Activated T-cell treated with anti-CD3 and anti-CD28 coated beads for 24 hours (primary cell): ENCODE measurements at regions not wholly inside any gene's neighbourhood (a gene's known extent, or its start where the extent isn't known, plus 50 kb on each side); places are given as distances from the start of the nearest gene placed in this dataset.
"Not testable (repeated sequence)": the region's sequence is repeated elsewhere in the genome, so short reads cannot be mapped to it uniquely, and the experiment has no call there.

Experiments
- DNase-seq: peaks from one replicate; pipeline ENCODE4 v3.0.0-alpha.2; 2020; ENCODE audit warnings: low read depth

- DNase-seq: no peak
Observed at GRCh38 chr20:22819112-22819511, 216.0 kb upstream of the SSTR4 start.

GRCh38 chr20:22819784-22820183, 215.3 kb upstream of the SSTR4 start:
- no peak for DNase-seq

- DNase-seq: no peak
Observed at GRCh38 chr20:22821081-22821727, 213.9 kb upstream of the SSTR4 start.

GRCh38 chr20:22821796-22822195, 213.3 kb upstream of the SSTR4 start:
- no peak for DNase-seq

- no peak for DNase-seq
Observed at GRCh38 chr20:22823119-22823518, 212.0 kb upstream of the SSTR4 start.

GRCh38 chr20:22824077-22824476, 211.0 kb upstream of the SSTR4 start:
- DNase-seq: no peak

GRCh38 chr20:22825076-22825475, 210.0 kb upstream of the SSTR4 start:
- DNase-seq: no peak

- DNase-seq: no peak
Observed at GRCh38 chr20:22825546-22825945, 209.6 kb upstream of the SSTR4 start.

GRCh38 chr20:22826306-22827230, 208.5 kb upstream of the SSTR4 start:
- no peak for DNase-seq

GRCh38 chr20:22827916-22828315, 207.2 kb upstream of the SSTR4 start:
- DNase-seq: no peak

- DNase-seq: no peak
Observed at GRCh38 chr20:22829356-22829755, 205.8 kb upstream of the SSTR4 start.

- DNase-seq: no peak
Observed at GRCh38 chr20:22830138-22830537, 205.0 kb upstream of the SSTR4 start.

GRCh38 chr20:22830715-22831114, 204.4 kb upstream of the SSTR4 start:
- not testable (repeated sequence) for DNase-seq

- DNase-seq: no peak
Observed at GRCh38 chr20:22833851-22834250, 201.3 kb upstream of the SSTR4 start.

GRCh38 chr20:22834651-22835256, 200.4 kb upstream of the SSTR4 start:
- DNase-seq: no peak

GRCh38 chr20:22836211-22836610, 198.9 kb upstream of the SSTR4 start:
- DNase-seq: no peak

GRCh38 chr20:22836877-22837276, 198.2 kb upstream of the SSTR4 start:
- DNase-seq: no peak

- DNase-seq: no peak
Observed at GRCh38 chr20:22838001-22838400, 197.1 kb upstream of the SSTR4 start.

- no peak for DNase-seq
Observed at GRCh38 chr20:22841846-22842245, 193.3 kb upstream of the SSTR4 start.

- DNase-seq: no peak
Observed at GRCh38 chr20:22842793-22843192, 192.3 kb upstream of the SSTR4 start.

- DNase-seq: no peak
Observed at GRCh38 chr20:22844959-22845358, 190.2 kb upstream of the SSTR4 start.

GRCh38 chr20:22846863-22847262, 188.2 kb upstream of the SSTR4 start:
- DNase-seq: no peak

GRCh38 chr20:22848364-22848763, 186.7 kb upstream of the SSTR4 start:
- no peak for DNase-seq
